HepG2 (cell line): ENCODE measurements at regions not wholly inside any gene's neighbourhood (a gene's known extent, or its start where the extent isn't known, plus 50 kb on each side); places are given as distances from the start of the nearest gene placed in this dataset.

ENCODE experiments used
- ATAC-seq: fragments of 200-7000 bp; cut with Tn5 transposase; 3 replicates; pipeline ENCODE4 v1.9.1; 2020; ENCODE audit warnings: mild to moderate bottlenecking, moderate library complexity
- BruUV-seq: library from RNA; stranded (reverse); fragments of 400-500 nt; replicated peaks from 2 replicates; lab custom pipeline; 2021; lab: Mats Ljungman, UMichigan
- CTCF ChIA-PET: fragments of 300-600 bp; formaldehyde crosslinking; extraction: SDS; loops from one replicate; lab custom pipeline; 2021; ENCODE audit warnings: low total read pairs, inconsistent platforms, low intra/inter-chr PET ratio; lab: Yijun Ruan, JAX
- POLR2A ChIA-PET: fragments of 350-600 bp; sonication (Branson Sonifier 250); formaldehyde crosslinking; loops from one replicate; lab custom pipeline; 2020; ENCODE audit warnings: antibody characterized with exemption, inconsistent platforms; lab: Yijun Ruan, JAX
- DNase-seq: peaks from one replicate; pipeline ENCODE4 v3.0.0-alpha.2; 2015; ENCODE audit warnings: low spot score
- FAIRE-seq: peaks from 3 replicates; lab custom pipeline; 2011; peaks lifted over from hg19 to GRCh38; lab: Jason Lieb, UNC
- H2AFZ ChIP-seq: one replicate; pipeline ENCODE4 v1.6.1; 2011; ENCODE audit warnings: low read length, inconsistent platforms
- H3K27ac ChIP-seq: fragments of 300-600 bp; 3 replicates; pipeline ENCODE4 v1.8.0; 2011; ENCODE audit warnings: mixed run types, mild to moderate bottlenecking, mixed read lengths, low read length, inconsistent platforms; ENCODE audit not compliant: insufficient read depth; ENCODE audit errors: extremely low read length
- H3K27me3 ChIP-seq, 2 experiments: fragments of 200-600 bp in 1 of 2; 2 replicates in 1 of 2; 3 replicates in 1 of 2; pipeline versions ENCODE4 v1.6.0 to v1.8.0; 2011; ENCODE audit warnings: low read length in 2 of 2, mild to moderate bottlenecking in 2 of 2, moderate library complexity in 2 of 2, inconsistent platforms in 1 of 2; ENCODE audit not compliant: insufficient read depth in 2 of 2, control insufficient read depth in 1 of 2
- H3K36me3 ChIP-seq, 2 experiments: fragments of 200-600 bp in 1 of 2; replicated peaks in 1 of 2; 2 replicates in 1 of 2; 3 replicates in 1 of 2; pipeline versions ENCODE4 v1.5.1 to v1.8.0; 2011; ENCODE audit warnings: low read length in 2 of 2, inconsistent platforms in 1 of 2; ENCODE audit not compliant: insufficient read depth in 2 of 2, control insufficient read depth in 1 of 2
- H3K4me1 ChIP-seq: 2 replicates; pipeline ENCODE4 v1.5.1; 2012; ENCODE audit warnings: low read length, inconsistent platforms; ENCODE audit not compliant: insufficient read depth
- H3K4me2 ChIP-seq: 2 replicates; pipeline ENCODE4 v1.6.0; 2011; ENCODE audit warnings: low read depth, low read length, inconsistent platforms
- H3K4me3 ChIP-seq, 3 experiments: fragments of 200-600 bp in 1 of 3; sonication (generic), shearing (Covaris generic) in 1 of 3; replicated peaks in 1 of 3; 2 replicates each; pipeline ENCODE4 v1.5.1; 2011 to 2016; ENCODE audit warnings: low read length in 3 of 3, inconsistent platforms in 2 of 3, low read depth in 2 of 3, mild to moderate bottlenecking in 2 of 3, control low read depth in 1 of 3, mixed read lengths in 1 of 3; ENCODE audit not compliant: insufficient read depth in 1 of 3
- H3K79me2 ChIP-seq: one replicate; pipeline ENCODE4 v1.6.1; 2011; ENCODE audit warnings: low read length, inconsistent platforms; ENCODE audit not compliant: insufficient read depth
- H3K9ac ChIP-seq: 2 replicates; pipeline ENCODE4 v1.6.0; 2011; ENCODE audit warnings: mild to moderate bottlenecking, low read depth, low read length, inconsistent platforms; ENCODE audit not compliant: insufficient read depth
- H3K9me3 ChIP-seq: 2 replicates; pipeline ENCODE4 v1.5.1; 2012; ENCODE audit warnings: mild to moderate bottlenecking, low read length
- H4K20me1 ChIP-seq: 2 replicates; pipeline ENCODE4 v1.6.0; 2011; ENCODE audit warnings: inconsistent platforms, mild to moderate bottlenecking, low read length, moderate library complexity; ENCODE audit not compliant: insufficient read depth
- GATAD2A ChIP-seq: IDR thresholded peaks from 2 replicates; pipeline ENCODE4 v1.6.1; 2016
- GPBP1L1 ChIP-seq: sonication (generic); formaldehyde crosslinking; IDR thresholded peaks from 2 replicates; pipeline ENCODE4 v1.5.0; 2020; ENCODE audit warnings: mild to moderate bottlenecking, missing genetic modification reagents
- NCOA1 ChIP-seq: sonication (generic); formaldehyde crosslinking; IDR thresholded peaks from 2 replicates; pipeline ENCODE4 v1.9.0; 2021; ENCODE audit warnings: missing genetic modification reagents
- NR0B2 ChIP-seq: sonication (generic); formaldehyde crosslinking; IDR thresholded peaks from 2 replicates; pipeline ENCODE4 v1.4.0; 2020; ENCODE audit warnings: mild to moderate bottlenecking, missing genetic modification reagents
- TBL1XR1 ChIP-seq: fragments of 150-350 bp; IDR thresholded peaks from 2 replicates; pipeline ENCODE4 v1.6.1; 2014; ENCODE audit warnings: borderline replicate concordance, low read length; ENCODE audit not compliant: partially characterized antibody
- UBTF ChIP-seq: sonication (generic); formaldehyde crosslinking; IDR thresholded peaks from 2 replicates; pipeline ENCODE4 v1.4.0; 2020; ENCODE audit warnings: mild to moderate bottlenecking, missing genetic modification reagents
- ZFP62 ChIP-seq: sonication (generic); formaldehyde crosslinking; IDR thresholded peaks from 2 replicates; pipeline ENCODE4 v1.4.0; 2020; ENCODE audit warnings: missing genetic modification reagents
- WGBS: methylation state at CpG from one replicate; pipeline ENCODE4 v1.1.6; 2017; ENCODE audit warnings: low lambda C conversion rate; 5-methylcytosine and 5-hydroxymethylcytosine counted together
- in situ Hi-C: cut with HindIII; loops from 2 replicates; pipeline ENCODE4 v1.10.0; 2017; ENCODE audit warnings: low pct_unique_long_range_greater_than_20kb; ENCODE audit not compliant: extremely low pct_ligation_motif_present
- intact Hi-C: fragments of 100-400 bp; cut with micrococcal nuclease; formaldehyde crosslinking; loops from one replicate; pipeline ENCODE4 v1.10.0; 2022; ENCODE audit not compliant: unreplicated experiment

GRCh38 chr6:71179249-71179885, 109.2 kb upstream of the OGFRL1 start:
- Histone ChIP-seq H3K27ac (no peak overlapping the region), H3K9ac (no peak overlapping the region), H2AFZ (no peak overlapping the region), H3K4me3 (no peak overlapping the region), H3K36me3 (no peaks in the 10 kb centered on the region), H3K79me2 (no peaks in the 10 kb centered on the region), H3K4me2 (no peak overlapping the region), H3K9me3 (no peaks in the 10 kb centered on the region), H4K20me1 (no peaks in the 10 kb centered on the region), H3K4me1 (no peaks in the 10 kb centered on the region), H3K27me3 (no peaks in the 10 kb centered on the region)
- BruUV-seq: no TSS peak
- CTCF ChIA-PET: no interaction called here
- no peak for ATAC-seq
- TF ChIP-seq TBL1XR1 (no peak), NCOA1 (CRISPR knock-in tag) (no peak), GPBP1L1 (no peak), NR0B2 (CRISPR knock-in tag) (no peak), ZFP62 (CRISPR knock-in tag) (no peak), GATAD2A (CRISPR knock-in tag) (no peak), UBTF (CRISPR knock-in tag) (no peak)
- DNase-seq: no peak
- POLR2A ChIA-PET: no interaction called here
- 18% methylated on average over 5 of the region's 5 CpGs for WGBS
- FAIRE-seq: no peak
- intact Hi-C loops: no loop called here
- in situ Hi-C loops: no loop called here
